Peyer's patch (tissue), 4 donors: ENCODE measurements at regions not wholly inside any gene's neighbourhood (a gene's known extent, or its start where the extent isn't known, plus 50 kb on each side); places are given as distances from the start of the nearest gene placed in this dataset.

ENCODE experiments used
- DNase-seq, 3 donors: peaks; one replicate each; pipeline ENCODE4 v3.0.0-alpha.2; 2017 to 2019
- H3K27ac ChIP-seq, 4 donors: fragments of 200-600 bp; sonication (generic); one replicate each; pipeline ENCODE4 v1.5.1; 2016 to 2019
- H3K27me3 ChIP-seq, 2 donors: fragments of 200-600 bp; sonication (generic); one replicate each; pipeline ENCODE4 v1.5.1; 2019
- H3K36me3 ChIP-seq, 3 donors: fragments of 200-600 bp; sonication (generic); one replicate each; pipeline ENCODE4 v1.5.1; 2016 to 2019
- H3K4me1 ChIP-seq, 4 donors: fragments of 200-600 bp; sonication (generic); one replicate each; pipeline ENCODE4 v1.5.1; 2016 to 2019
- H3K4me3 ChIP-seq, 4 donors: fragments of 200-600 bp; sonication (generic); 1 replicate in 3 of 4; 2 replicates in 1 of 4; pipeline ENCODE4 v1.5.1; 2016 to 2019; ENCODE audit warnings: mild to moderate bottlenecking in 1 of 4
- H3K9me3 ChIP-seq, 4 donors: fragments of 200-600 bp; sonication (generic); one replicate each; pipeline ENCODE4 v1.5.1; 2016 to 2019; ENCODE audit warnings: mild to moderate bottlenecking in 1 of 4
- POLR2A ChIP-seq, 2 donors: fragments of 450-650 bp; IDR thresholded peaks; one replicate each; pipeline ENCODE4 v1.5.1; 2017; ENCODE audit warnings: antibody characterized with exemption in 2 of 2, mild to moderate bottlenecking in 2 of 2, moderate library complexity in 2 of 2
- TF ChIP-seq, protein P1 (sequence below), 6 experiments: fragments of 450-650 bp in 4 of 6; fragments of 200-600 bp in 2 of 6; sonication (generic) in 1 of 6; IDR thresholded peaks; one replicate each; pipeline ENCODE4 v1.5.1; 2017 to 2019; ENCODE audit warnings: antibody characterized with exemption in 6 of 6, mild to moderate bottlenecking in 3 of 6, moderate library complexity in 1 of 6

GRCh38 chr2:182636699-182637098 lies 79.4 kb upstream of the DNAJC10 start:
- Histone ChIP-seq H3K36me3 (no peaks in the 10 kb centered on the region), H3K27ac (no peak overlapping the region), H3K27me3 (no peaks in the 10 kb centered on the region), H3K4me1 (no peaks in the 10 kb centered on the region), H3K4me3 (no peak overlapping the region), H3K9me3 (no peaks in the 10 kb centered on the region)
- TF ChIP-seq, protein P1, sequence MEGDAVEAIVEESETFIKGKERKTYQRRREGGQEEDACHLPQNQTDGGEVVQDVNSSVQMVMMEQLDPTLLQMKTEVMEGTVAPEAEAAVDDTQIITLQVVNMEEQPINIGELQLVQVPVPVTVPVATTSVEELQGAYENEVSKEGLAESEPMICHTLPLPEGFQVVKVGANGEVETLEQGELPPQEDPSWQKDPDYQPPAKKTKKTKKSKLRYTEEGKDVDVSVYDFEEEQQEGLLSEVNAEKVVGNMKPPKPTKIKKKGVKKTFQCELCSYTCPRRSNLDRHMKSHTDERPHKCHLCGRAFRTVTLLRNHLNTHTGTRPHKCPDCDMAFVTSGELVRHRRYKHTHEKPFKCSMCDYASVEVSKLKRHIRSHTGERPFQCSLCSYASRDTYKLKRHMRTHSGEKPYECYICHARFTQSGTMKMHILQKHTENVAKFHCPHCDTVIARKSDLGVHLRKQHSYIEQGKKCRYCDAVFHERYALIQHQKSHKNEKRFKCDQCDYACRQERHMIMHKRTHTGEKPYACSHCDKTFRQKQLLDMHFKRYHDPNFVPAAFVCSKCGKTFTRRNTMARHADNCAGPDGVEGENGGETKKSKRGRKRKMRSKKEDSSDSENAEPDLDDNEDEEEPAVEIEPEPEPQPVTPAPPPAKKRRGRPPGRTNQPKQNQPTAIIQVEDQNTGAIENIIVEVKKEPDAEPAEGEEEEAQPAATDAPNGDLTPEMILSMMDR (IDR thresholded peaks at IDR 0.05), result no peak
- no peak for TF ChIP-seq POLR2A (IDR thresholded peaks at IDR 0.05)
- DNase-seq, result no peak

DNA sequence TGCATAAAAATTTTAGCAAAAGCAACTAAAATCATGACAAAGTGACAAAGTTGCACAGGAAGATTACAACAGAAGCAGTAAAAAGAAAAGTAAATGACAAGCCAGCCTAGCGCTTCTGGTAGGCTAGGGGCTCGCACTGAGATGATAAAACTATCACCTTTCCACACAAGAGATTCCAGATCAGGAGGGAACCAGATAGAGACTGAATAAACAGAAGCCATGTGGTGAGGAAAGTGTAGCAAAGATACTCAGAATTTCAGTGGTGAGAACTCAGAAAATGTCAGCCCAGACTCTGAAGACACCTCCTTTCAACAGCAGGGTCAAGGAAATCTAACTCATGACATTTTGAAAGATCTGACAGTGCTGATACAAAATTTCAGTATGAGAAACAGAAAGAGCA lies 77.4 kb upstream of the DNAJC10 start:
- H3K36me3 ChIP-seq, result no peaks in the 10 kb centered on the region
- no peaks in the 10 kb centered on the region for H3K27me3 ChIP-seq
- no peak for DNase-seq
- no peak overlapping the region for H3K27ac ChIP-seq
- TF ChIP-seq, protein P1 (IDR thresholded peaks at IDR 0.05), result no peak
- no peak for TF ChIP-seq POLR2A (IDR thresholded peaks at IDR 0.05)
- H3K9me3 ChIP-seq, result no peaks in the 10 kb centered on the region
- no peak overlapping the region for H3K4me3 ChIP-seq
- H3K4me1 ChIP-seq, result no peaks in the 10 kb centered on the region

- Histone ChIP-seq H3K4me1 (no peaks in the 10 kb centered on the region), H3K36me3 (no peaks in the 10 kb centered on the region), H3K27ac (no peak overlapping the region), H3K9me3 (no peaks in the 10 kb centered on the region), H3K4me3 (no peak overlapping the region), H3K27me3 (no peaks in the 10 kb centered on the region)
- no peak for TF ChIP-seq POLR2A (IDR thresholded peaks at IDR 0.05)
- TF ChIP-seq, protein P1 (IDR thresholded peaks at IDR 0.05), result no peak
- DNase-seq, result no peak
These were observed 76.1 kb upstream of the DNAJC10 start for GRCh38 chr2:182639971-182640370.

DNA sequence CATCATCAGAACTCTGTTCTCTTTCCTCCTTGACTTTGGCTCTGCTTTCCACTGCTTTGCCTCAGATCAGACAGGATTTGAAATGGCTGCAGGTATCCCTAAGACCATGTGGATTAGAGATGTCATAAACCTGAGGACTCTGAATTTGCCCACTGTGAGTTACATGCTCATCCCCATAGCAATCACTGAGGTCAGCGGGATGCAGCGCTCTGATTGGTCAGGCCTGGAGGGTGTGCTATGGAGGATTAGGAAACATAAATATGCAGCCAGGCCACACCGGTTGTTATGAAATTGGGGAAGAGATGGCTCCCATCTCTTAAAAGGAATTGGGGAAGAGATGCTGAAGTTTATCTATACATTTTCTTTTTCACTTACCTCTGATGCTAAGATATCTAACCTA lies 73.7 kb upstream of the DNAJC10 start:
- H3K4me1 ChIP-seq, result no peaks in the 10 kb centered on the region
- H3K9me3 ChIP-seq, result no peaks in the 10 kb centered on the region
- DNase-seq, result peak in 2 of 3 donors; percentile 66 to 77
- H3K27ac ChIP-seq, result no peak overlapping the region
- H3K27me3 ChIP-seq, result no peaks in the 10 kb centered on the region
- H3K4me3 ChIP-seq, result no peak overlapping the region
- H3K36me3 ChIP-seq, result no peaks in the 10 kb centered on the region
- TF ChIP-seq, protein P1 (IDR thresholded peaks at IDR 0.05), result no peak
- no peak for TF ChIP-seq POLR2A (IDR thresholded peaks at IDR 0.05)

DNA sequence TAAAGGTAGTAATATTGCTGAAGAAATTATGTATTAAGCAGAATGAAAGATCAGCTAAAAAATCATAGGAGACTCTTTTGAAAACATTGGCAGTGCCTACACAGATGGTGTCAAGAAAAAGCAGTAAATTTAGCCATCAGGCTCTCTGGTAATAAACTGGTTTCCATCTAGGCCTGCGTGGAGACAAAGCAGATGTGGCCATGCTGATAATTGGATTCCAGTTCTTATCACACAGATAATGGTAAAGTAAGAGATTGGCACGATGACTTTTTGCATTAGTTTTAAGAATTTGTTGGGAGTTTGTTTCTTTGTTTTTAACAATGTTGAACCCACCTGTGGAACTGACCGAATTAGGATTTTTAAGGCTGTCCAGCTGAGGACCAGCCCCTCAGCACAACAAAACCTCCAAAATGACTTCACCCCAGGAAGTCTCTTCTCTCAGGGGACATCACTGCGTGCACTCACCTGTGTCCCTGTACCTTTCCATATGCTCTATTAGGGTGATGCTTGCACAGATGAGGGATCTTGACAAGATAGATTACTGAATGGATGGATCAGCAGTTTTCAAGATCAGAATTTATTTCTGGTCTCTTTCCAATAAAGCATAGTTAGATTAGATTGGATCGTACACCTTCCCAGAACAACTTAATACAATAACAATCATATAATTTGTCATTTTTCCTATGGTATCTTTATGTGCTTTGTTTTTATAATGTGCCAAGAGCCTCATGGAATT lies 69.1 kb upstream of the DNAJC10 start:
- TF ChIP-seq POLR2A (IDR thresholded peaks at IDR 0.05), result no peak
- TF ChIP-seq, protein P1 (IDR thresholded peaks at IDR 0.05), result no peak
- no peaks in the 10 kb centered on the region for H3K27me3 ChIP-seq
- no peak overlapping the region for H3K4me3 ChIP-seq
- no peak for DNase-seq
- H3K9me3 ChIP-seq, result no peaks in the 10 kb centered on the region
- H3K4me1 ChIP-seq, result peaks cover 0 to 4% (median 0%) of the 10 kb centered on the region in 4 donors
- H3K36me3 ChIP-seq, result no peaks in the 10 kb centered on the region
- no peak overlapping the region for H3K27ac ChIP-seq

DNA sequence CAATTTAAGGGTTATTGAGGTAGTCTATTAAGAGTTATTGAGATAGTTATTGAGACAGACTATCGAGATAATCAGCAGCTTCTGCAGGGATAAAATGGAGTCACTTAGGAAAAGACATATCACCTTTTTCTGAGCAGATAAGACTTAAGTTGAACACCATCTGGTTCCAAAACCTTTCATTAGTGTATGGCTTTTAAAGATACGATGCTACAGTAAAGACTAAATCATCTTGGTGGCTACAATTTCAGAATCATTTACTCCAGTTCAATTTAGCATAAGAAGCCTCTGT lies 68.6 kb upstream of the DNAJC10 start:
- Histone ChIP-seq H3K27ac (no peak overlapping the region), H3K4me3 (no peak overlapping the region), H3K36me3 (no peaks in the 10 kb centered on the region), H3K4me1 (peaks cover 0 to 4% (median 0%) of the 10 kb centered on the region in 4 donors), H3K9me3 (no peaks in the 10 kb centered on the region), H3K27me3 (no peaks in the 10 kb centered on the region)
- no peak for DNase-seq
- TF ChIP-seq, protein P1 (IDR thresholded peaks at IDR 0.05), result no peak
- no peak for TF ChIP-seq POLR2A (IDR thresholded peaks at IDR 0.05)
